ENCODE measurements at regions not wholly inside any gene's neighbourhood (a gene's known extent, or its start where the extent isn't known, plus 50 kb on each side); places are given as distances from the start of the nearest gene placed in this dataset.

DNA sequence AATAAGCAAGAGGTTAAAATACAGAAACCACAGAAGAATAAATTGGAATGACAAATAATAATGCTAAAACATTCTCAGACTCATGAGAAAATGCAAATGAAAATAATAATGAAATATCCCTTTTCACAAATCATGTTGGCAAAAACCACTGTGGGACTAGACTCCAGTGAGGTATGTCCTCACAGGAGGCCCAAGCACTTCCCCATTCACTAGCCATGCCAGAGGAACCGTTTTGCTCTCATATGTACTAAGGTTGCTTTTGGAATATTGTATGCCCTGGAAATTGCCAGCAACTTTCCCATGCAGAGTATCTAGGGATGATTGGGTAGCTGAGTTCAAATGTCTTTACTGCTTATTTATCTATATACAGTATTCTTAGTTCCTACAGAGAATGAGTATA lies 106.2 kb upstream of the CHORDC1 start:
- TF ChIP-seq TAF1 (IDR thresholded peaks at IDR 0.05; ENCODE audit: borderline replicate concordance, insufficient read depth, low read length), result no peak
- TF ChIP-seq POLR2AphosphoS5 (IDR thresholded peaks at IDR 0.05; ENCODE audit: low read depth, low read length), result no peak
- no peak for TF ChIP-seq FOXP2 (optimal IDR thresholded peaks at IDR 0.05; ENCODE audit: borderline replicate concordance, extremely low read depth, extremely low read length, insufficient read depth)
- TF ChIP-seq, protein P1, sequence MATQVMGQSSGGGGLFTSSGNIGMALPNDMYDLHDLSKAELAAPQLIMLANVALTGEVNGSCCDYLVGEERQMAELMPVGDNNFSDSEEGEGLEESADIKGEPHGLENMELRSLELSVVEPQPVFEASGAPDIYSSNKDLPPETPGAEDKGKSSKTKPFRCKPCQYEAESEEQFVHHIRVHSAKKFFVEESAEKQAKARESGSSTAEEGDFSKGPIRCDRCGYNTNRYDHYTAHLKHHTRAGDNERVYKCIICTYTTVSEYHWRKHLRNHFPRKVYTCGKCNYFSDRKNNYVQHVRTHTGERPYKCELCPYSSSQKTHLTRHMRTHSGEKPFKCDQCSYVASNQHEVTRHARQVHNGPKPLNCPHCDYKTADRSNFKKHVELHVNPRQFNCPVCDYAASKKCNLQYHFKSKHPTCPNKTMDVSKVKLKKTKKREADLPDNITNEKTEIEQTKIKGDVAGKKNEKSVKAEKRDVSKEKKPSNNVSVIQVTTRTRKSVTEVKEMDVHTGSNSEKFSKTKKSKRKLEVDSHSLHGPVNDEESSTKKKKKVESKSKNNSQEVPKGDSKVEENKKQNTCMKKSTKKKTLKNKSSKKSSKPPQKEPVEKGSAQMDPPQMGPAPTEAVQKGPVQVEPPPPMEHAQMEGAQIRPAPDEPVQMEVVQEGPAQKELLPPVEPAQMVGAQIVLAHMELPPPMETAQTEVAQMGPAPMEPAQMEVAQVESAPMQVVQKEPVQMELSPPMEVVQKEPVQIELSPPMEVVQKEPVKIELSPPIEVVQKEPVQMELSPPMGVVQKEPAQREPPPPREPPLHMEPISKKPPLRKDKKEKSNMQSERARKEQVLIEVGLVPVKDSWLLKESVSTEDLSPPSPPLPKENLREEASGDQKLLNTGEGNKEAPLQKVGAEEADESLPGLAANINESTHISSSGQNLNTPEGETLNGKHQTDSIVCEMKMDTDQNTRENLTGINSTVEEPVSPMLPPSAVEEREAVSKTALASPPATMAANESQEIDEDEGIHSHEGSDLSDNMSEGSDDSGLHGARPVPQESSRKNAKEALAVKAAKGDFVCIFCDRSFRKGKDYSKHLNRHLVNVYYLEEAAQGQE (IDR thresholded peaks at IDR 0.05; ENCODE audit: insufficient read depth in 1 of 2, low read depth in 2 of 2, low read length in 2 of 2), result no peak
- TF ChIP-seq SIN3A (IDR thresholded peaks at IDR 0.05; ENCODE audit: borderline replicate concordance, insufficient read depth, low read length), result no peak

DNA sequence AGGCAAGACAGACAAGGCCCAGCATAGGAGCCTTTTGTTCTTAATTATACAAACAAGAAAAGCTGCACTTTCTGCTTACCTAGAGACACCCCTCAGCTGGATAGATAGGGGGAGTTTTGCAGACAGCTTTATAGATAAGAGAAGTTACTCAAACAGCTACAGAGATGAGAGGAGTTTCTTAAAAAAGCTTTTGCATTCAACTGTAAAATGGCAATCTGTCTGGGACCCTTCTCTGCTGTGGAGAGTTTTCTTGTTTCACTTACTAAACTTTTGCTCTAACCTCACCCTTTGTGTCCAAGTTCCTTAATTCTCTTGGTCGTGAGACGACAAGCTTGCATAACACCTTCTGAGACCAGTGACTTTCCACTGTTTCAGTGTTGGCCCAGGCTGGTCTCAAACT lies 103.8 kb upstream of the CHORDC1 start:
- TF ChIP-seq, protein P1 (IDR thresholded peaks at IDR 0.05; ENCODE audit: insufficient read depth in 1 of 2, low read depth in 2 of 2, low read length in 2 of 2), result no peak
- TF ChIP-seq FOXP2 (optimal IDR thresholded peaks at IDR 0.05; ENCODE audit: borderline replicate concordance, extremely low read depth, extremely low read length, insufficient read depth) (no peak), POLR2AphosphoS5 (IDR thresholded peaks at IDR 0.05; ENCODE audit: low read depth, low read length) (no peak), SIN3A (IDR thresholded peaks at IDR 0.05; ENCODE audit: borderline replicate concordance, insufficient read depth, low read length) (no peak), TAF1 (IDR thresholded peaks at IDR 0.05; ENCODE audit: borderline replicate concordance, insufficient read depth, low read length) (no peak)

DNA sequence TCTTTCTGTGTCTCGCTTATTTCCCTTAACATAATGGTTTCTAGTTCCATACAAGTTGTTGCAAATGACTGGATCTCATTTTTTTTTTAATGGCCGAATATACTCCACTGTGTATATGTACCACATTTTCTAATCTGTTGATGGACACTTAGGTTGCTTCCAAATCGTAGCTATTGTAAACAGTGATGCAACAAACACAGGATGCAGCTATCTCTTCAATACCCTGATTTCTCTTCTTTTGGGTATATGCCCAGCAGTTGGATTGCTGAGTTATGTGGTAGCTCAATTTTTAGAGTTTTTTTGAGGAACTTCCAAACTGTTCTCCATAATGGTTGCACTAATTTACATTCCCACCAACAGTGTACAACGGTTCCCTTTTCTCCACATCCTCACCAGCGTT lies 100.4 kb upstream of the CHORDC1 start:
- TF ChIP-seq, protein P1 (IDR thresholded peaks at IDR 0.05; ENCODE audit: insufficient read depth in 1 of 2, low read depth in 2 of 2, low read length in 2 of 2), result no peak
- no peak for TF ChIP-seq TAF1 (IDR thresholded peaks at IDR 0.05; ENCODE audit: borderline replicate concordance, insufficient read depth, low read length)
- TF ChIP-seq SIN3A (IDR thresholded peaks at IDR 0.05; ENCODE audit: borderline replicate concordance, insufficient read depth, low read length), result no peak
- no peak for TF ChIP-seq POLR2AphosphoS5 (IDR thresholded peaks at IDR 0.05; ENCODE audit: low read depth, low read length)
- no peak for TF ChIP-seq FOXP2 (optimal IDR thresholded peaks at IDR 0.05; ENCODE audit: borderline replicate concordance, extremely low read depth, extremely low read length, insufficient read depth)

DNA sequence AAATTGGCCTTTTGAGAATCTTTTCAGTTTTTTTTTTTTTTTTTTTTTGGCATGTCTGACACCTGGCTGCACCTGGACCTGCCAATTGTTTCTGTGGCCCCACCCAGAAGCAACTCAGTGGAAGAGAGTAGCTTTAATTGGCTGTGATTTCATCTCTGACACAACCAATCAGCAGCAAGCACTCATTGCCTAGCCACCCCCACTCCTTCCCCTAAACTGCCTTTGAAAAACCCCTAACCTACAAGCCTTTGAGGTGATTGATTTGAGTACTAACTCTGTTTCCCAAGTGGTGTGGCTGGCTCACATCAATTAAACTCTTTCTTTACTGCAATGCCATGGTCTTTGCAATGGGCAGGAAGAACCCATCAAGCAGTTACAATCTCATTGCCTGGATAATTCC lies 98.2 kb upstream of the CHORDC1 start:
- TF ChIP-seq SIN3A (IDR thresholded peaks at IDR 0.05; ENCODE audit: borderline replicate concordance, insufficient read depth, low read length) (no peak), FOXP2 (optimal IDR thresholded peaks at IDR 0.05; ENCODE audit: borderline replicate concordance, extremely low read depth, extremely low read length, insufficient read depth) (no peak), POLR2AphosphoS5 (IDR thresholded peaks at IDR 0.05; ENCODE audit: low read depth, low read length) (no peak), TAF1 (IDR thresholded peaks at IDR 0.05; ENCODE audit: borderline replicate concordance, insufficient read depth, low read length) (no peak)
- TF ChIP-seq, protein P1 (IDR thresholded peaks at IDR 0.05; ENCODE audit: insufficient read depth in 1 of 2, low read depth in 2 of 2, low read length in 2 of 2), result no peak

DNA sequence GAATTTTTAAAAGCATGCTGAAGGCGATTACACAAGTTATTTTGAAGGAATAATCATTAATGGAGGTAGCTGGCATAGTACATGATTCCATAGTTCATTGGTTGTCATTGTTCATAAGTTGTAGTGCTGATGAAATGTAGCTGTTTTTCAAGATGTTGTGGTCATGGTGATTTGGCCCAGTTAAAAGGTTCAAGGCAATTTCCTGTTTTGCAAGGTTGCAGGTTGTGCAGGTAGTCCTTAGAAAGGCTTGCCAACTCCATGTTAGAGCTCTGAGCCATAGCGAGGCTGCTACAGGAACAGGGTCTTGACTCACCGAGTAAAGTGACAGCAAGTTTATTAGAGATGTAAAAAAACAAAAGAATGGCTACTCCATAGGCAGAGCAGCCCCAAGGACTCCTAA lies 95.8 kb upstream of the CHORDC1 start:
- TF ChIP-seq SIN3A (IDR thresholded peaks at IDR 0.05; ENCODE audit: borderline replicate concordance, insufficient read depth, low read length) (no peak), FOXP2 (optimal IDR thresholded peaks at IDR 0.05; ENCODE audit: borderline replicate concordance, extremely low read depth, extremely low read length, insufficient read depth) (no peak), TAF1 (IDR thresholded peaks at IDR 0.05; ENCODE audit: borderline replicate concordance, insufficient read depth, low read length) (no peak), POLR2AphosphoS5 (IDR thresholded peaks at IDR 0.05; ENCODE audit: low read depth, low read length) (no peak)
- TF ChIP-seq, protein P1 (IDR thresholded peaks at IDR 0.05; ENCODE audit: insufficient read depth in 1 of 2, low read depth in 2 of 2, low read length in 2 of 2), result no peak
